ENCODE measurements at regions not wholly inside any gene's neighbourhood (a gene's known extent, or its start where the extent isn't known, plus 50 kb on each side); places are given as distances from the start of the nearest gene placed in this dataset.

GRCh38 chr10:79017882-79018520 lies 50.8 kb upstream of the ZMIZ1 start:
- H3K4me3 ChIP-seq (ENCODE audit: low read depth, low read length) = no peak overlapping the region
- no peak for TF ChIP-seq CTCF (IDR thresholded peaks at IDR 0.05; ENCODE audit: low read depth, low read length)

GRCh38 chr10:79018521-79019011 lies 50.2 kb upstream of the ZMIZ1 start:
- TF ChIP-seq CTCF (IDR thresholded peaks at IDR 0.05; ENCODE audit: low read depth, low read length) = no peak
- H3K4me3 ChIP-seq (ENCODE audit: low read depth, low read length) = no peak overlapping the region
